ENCODE measurements at regions not wholly inside any gene's neighbourhood (a gene's known extent, or its start where the extent isn't known, plus 50 kb on each side); places are given as distances from the start of the nearest gene placed in this dataset.
A peak's percentile ranks its signal among the peaks of the same experiment; 100 is the strongest.

DNA sequence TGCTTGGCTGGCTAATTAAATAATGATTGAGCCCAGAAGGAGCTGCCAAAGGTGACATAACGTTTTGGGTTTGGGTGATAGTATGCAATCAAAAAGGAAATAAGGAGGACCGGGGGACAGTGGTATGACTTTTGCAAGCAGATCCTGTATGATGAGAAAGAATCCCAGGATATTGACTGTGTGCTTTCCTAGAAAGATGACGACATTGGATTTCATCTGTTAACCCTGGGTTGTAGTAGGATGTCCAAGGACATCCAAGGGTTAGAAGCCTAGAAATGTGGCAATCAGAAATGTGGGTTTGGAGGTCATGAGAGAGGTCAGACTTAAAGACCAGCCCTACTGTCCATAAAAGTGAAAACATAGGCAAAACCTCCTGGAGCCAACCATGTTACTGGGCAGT, 50.3 kb upstream of the HMHB1 start:
- DNase-seq (ENCODE audit: low read depth in 4 of 4, low spot score in 3 of 4), result no peak

DNA sequence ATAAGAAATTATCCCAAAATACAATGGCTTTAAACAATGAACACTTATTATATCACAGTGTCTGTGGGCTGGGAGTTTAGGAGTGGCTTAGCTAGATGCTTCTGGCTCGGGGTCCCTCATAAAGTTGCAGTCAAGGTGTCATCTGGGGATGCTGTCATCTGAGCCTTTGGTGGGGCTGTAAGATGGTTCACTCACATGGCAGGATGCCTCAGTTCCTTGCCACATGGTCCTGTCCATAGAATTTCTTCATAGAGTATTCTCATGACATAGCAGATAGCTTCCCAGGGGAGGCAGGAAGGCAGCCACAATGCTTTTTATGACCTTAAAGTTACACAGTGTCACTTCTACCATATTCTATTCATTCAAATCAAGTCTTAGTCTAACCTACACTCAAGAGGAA, 51.2 kb upstream of the HMHB1 start:
- no peak for DNase-seq (ENCODE audit: low read depth in 4 of 4, low spot score in 3 of 4)

DNA sequence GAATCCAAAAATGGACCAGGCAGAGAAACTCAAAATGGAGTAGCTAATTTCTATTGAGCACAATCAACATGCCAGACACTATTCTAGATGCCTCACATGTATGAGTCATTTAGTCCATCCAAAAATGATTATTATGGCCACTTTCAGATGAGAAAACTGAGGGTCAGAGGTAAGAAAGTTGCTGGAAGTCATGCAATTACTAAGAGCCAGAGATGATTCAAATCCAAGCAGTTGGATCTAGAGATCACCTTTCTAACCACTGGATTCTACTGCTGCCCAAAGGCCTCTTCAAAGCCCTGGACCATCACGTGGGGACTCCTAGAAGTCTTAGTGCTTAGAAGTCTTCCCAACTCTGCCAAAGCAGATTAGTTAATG, 51.8 kb upstream of the HMHB1 start:
- no peak for DNase-seq (ENCODE audit: low read depth in 4 of 4, low spot score in 3 of 4)

GRCh38 chr5:143759396-143760130, 52.4 kb upstream of the HMHB1 start:
- DNase-seq (ENCODE audit: low read depth in 4 of 4, low spot score in 3 of 4), result no peak

DNA sequence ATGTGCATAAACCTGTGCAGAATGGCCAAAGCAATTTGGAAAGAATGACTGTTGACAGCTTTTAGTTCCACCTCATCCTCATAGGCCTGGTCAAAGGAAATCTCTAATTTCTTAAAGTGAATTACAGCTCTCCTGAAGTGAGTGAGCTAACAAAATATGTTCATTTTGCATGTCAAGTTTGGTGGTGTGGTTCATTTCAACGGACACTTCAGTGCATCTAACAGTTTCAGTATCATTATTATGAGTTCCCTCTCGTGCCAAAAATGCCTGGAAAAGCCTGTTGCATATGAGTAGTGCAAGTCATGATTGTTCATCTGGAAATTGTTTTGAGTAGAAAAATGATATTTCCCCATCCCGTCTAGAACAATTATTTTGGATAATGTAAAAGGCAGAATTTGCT, 53.2 kb upstream of the HMHB1 start:
- no peak for DNase-seq (ENCODE audit: low read depth in 4 of 4, low spot score in 3 of 4)

DNA sequence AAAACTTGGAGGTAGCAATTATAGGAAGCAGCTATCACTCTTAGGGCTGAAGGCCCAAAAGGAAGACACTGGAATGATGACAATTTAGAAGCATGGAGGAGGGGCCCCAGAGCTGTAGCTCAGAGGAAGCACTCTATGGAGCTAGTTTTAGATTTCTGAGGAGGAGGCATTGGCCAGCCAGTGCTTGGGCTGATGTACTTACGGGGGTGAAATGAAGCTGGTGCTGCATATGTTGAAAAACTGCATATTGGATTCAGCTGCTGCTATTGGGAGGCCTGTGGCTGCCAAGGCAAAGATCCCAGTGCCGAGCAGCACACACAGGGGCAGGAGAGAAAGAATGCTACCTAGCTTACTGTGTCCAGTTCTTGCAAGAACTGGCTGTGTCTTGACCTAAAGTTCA, 53.9 kb upstream of the HMHB1 start:
- DNase-seq (ENCODE audit: low read depth in 4 of 4, low spot score in 3 of 4), result no peak

GRCh38 chr5:143757116-143757515, 54.8 kb upstream of the HMHB1 start:
- DNase-seq (ENCODE audit: low read depth in 4 of 4, low spot score in 3 of 4), result no peak

- peak in 1 of 4 donors; percentile 4 for DNase-seq (ENCODE audit: low read depth in 4 of 4, low spot score in 3 of 4)
Measured at GRCh38 chr5:143755966-143756365, 56.0 kb upstream of the HMHB1 start.

GRCh38 chr5:143752165-143752850, 59.7 kb upstream of the HMHB1 start:
- no peak for DNase-seq (ENCODE audit: low read depth in 4 of 4, low spot score in 3 of 4)

GRCh38 chr5:143751342-143751741, 60.6 kb upstream of the HMHB1 start:
- DNase-seq (ENCODE audit: low read depth in 4 of 4, low spot score in 3 of 4), result no peak

DNA sequence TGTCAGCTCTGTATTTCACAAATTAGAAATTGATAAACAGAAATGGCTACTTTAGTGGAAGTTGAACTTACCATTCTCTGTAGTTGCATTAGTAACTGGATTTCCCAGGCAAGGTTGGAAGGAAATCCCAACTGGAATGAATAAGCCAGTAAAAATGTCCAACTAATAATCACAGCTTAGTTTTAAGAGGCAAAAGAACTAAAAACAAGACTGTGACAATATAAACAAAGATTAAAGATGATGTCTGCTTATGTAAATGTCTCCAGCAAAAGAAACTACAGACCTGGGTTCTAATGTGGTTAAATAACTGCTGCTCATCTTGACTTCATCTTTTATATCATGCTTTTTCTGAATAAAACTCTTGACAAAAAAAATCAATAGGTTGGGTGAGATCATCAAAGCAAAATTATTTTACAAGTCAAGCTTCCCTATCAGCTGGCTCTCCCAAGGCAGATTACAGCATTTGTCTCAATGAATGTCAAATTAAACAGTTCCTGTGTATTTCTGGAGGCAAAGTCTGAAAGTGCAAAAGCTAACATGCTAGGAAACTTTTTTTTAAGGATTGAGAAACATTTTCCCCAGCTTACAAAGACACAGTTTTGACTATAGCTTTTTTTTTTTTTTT, 62.3 kb upstream of the HMHB1 start:
- no peak for DNase-seq (ENCODE audit: low read depth in 4 of 4, low spot score in 3 of 4)

GRCh38 chr5:143748516-143748915, 63.4 kb upstream of the HMHB1 start:
- DNase-seq (ENCODE audit: low read depth in 4 of 4, low spot score in 3 of 4), result no peak

- no peak for DNase-seq (ENCODE audit: low read depth in 4 of 4, low spot score in 3 of 4)
Measured at GRCh38 chr5:143742951-143743350, 69.0 kb upstream of the HMHB1 start.

DNA sequence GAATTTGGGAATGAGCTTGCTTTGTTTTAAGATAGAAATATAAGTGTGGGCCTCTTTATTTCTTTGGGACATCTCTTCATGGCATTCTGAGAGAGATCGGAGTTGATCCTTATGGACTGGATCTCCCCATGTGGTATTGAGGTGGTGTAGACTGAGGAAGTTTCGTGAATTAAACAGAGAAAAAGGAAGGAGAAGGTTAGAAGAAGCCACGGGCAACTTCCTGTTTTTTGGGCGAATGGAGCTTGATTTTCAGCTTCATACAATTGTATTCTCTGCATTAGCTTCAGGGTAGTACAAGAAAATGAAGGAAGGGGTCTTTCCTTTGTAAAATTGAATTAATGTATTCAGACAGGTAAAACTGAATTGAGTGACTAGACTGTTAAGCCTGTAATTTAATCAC, 70.5 kb upstream of the HMHB1 start:
- DNase-seq (ENCODE audit: low read depth in 4 of 4, low spot score in 3 of 4), result no peak

DNA sequence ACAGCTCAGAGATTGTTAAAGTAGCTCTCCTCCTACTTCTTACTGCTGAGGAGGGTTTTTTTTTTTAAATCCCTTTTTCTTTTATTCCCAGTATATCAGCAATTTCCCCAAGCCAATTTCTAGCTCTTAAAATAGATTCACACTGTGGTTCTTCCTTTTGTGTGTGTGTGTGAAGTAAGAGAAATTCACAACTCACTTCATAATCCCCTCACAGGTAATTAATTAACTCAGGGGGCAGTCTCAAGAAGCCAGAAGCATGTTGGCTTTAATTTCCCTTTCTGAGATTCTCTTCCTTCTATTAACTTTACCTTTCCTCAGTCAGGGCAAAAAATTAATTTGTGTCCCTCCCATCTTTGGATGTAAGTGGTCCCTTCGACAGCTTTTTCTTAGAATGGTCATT, 71.0 kb upstream of the HMHB1 start:
- DNase-seq (ENCODE audit: low read depth in 4 of 4, low spot score in 3 of 4), result no peak

DNA sequence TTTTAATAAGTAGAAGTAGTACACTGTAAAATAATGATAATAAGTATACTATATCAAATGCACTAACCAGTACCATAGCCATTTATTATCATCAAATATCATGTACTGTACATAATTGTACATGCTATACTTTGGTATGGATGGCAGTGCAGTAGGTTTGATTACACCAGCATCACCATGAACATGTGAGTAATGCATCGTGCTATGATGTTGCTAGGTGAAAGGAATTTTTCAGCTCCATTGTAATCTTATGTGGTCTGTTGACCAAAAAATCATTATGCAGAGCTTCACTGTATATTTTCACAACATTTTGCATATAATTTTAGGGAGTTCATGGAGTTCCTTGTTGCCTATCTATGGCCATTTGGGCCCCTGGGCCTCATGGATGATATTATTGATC, 72.2 kb upstream of the HMHB1 start:
- no peak for DNase-seq (ENCODE audit: low read depth in 4 of 4, low spot score in 3 of 4)

GRCh38 chr5:143738417-143739401, 73.3 kb upstream of the HMHB1 start:
- DNase-seq (ENCODE audit: low read depth in 4 of 4, low spot score in 3 of 4), result no peak

- DNase-seq (ENCODE audit: low read depth in 4 of 4, low spot score in 3 of 4), result no peak
Measured at GRCh38 chr5:143737062-143737461, 74.9 kb upstream of the HMHB1 start.

- DNase-seq (ENCODE audit: low read depth in 4 of 4, low spot score in 3 of 4), result no peak
Measured at GRCh38 chr5:143734456-143734780, 77.5 kb upstream of the HMHB1 start.

GRCh38 chr5:143733665-143734455, 78.1 kb upstream of the HMHB1 start:
- no peak for DNase-seq (ENCODE audit: low read depth in 4 of 4, low spot score in 3 of 4)

Data from left renal pelvis (tissue), 4 donors.